ENCODE measurements at regions not wholly inside any gene's neighbourhood (a gene's known extent, or its start where the extent isn't known, plus 50 kb on each side); places are given as distances from the start of the nearest gene placed in this dataset.

- TF ChIP-seq GATA2 (IDR thresholded peaks at IDR 0.05; ENCODE audit: low read depth, low read length) (no peak), GATA3 (IDR thresholded peaks at IDR 0.05; ENCODE audit: low read depth, low read length) (no peak)
Measured at GRCh38 chr20:19851861-19852260, 93.8 kb downstream of the RIN2 start.

Data from SH-SY5Y (cell line).